ENCODE measurements at regions not wholly inside any gene's neighbourhood (a gene's known extent, or its start where the extent isn't known, plus 50 kb on each side); places are given as distances from the start of the nearest gene placed in this dataset.

GRCh38 chr20:54344832-54345231 is 130.6 kb upstream of the DOK5 start:
- Histone ChIP-seq H3K27me3 (ENCODE audit: low read depth) (no peaks in the 10 kb centered on the region), H3K4me1 (peaks cover 6% of the 10 kb centered on the region), H3K4me3 (no peak overlapping the region), H3K36me3 (no peaks in the 10 kb centered on the region), H3K9me3 (replicated peaks) (no peaks in the 10 kb centered on the region), H3K27ac (replicated peaks) (no peak overlapping the region)
- DNase-seq: no peak
- TF ChIP-seq CTCF (IDR thresholded peaks at IDR 0.05; ENCODE audit: borderline replicate concordance): no peak
- intact Hi-C loops (cut with micrococcal nuclease): no loop called here

- Histone ChIP-seq H3K4me1 (peaks cover 6% of the 10 kb centered on the region), H3K27ac (replicated peaks) (no peak overlapping the region), H3K4me3 (no peak overlapping the region), H3K9me3 (replicated peaks) (no peaks in the 10 kb centered on the region), H3K27me3 (ENCODE audit: low read depth) (no peaks in the 10 kb centered on the region), H3K36me3 (no peaks in the 10 kb centered on the region)
- TF ChIP-seq CTCF (IDR thresholded peaks at IDR 0.05; ENCODE audit: borderline replicate concordance): no peak
- intact Hi-C loops (cut with micrococcal nuclease): no loop called here
- DNase-seq: no peak
These were observed 130.1 kb upstream of the DOK5 start for GRCh38 chr20:54345301-54345724.

GRCh38 chr20:54345821-54346220 is 129.6 kb upstream of the DOK5 start:
- Histone ChIP-seq H3K36me3 (no peaks in the 10 kb centered on the region), H3K4me1 (peaks cover 2% of the 10 kb centered on the region), H3K4me3 (no peak overlapping the region), H3K27me3 (ENCODE audit: low read depth) (no peaks in the 10 kb centered on the region), H3K27ac (replicated peaks) (no peak overlapping the region), H3K9me3 (replicated peaks) (no peaks in the 10 kb centered on the region)
- intact Hi-C loops (cut with micrococcal nuclease): no loop called here
- no peak for TF ChIP-seq CTCF (IDR thresholded peaks at IDR 0.05; ENCODE audit: borderline replicate concordance)
- DNase-seq: no peak

- DNase-seq: no peak
- H3K27ac ChIP-seq (replicated peaks): no peak overlapping the region
- no peak for TF ChIP-seq CTCF (IDR thresholded peaks at IDR 0.05; ENCODE audit: borderline replicate concordance)
- H3K4me3 ChIP-seq: no peak overlapping the region
- no peaks in the 10 kb centered on the region for H3K27me3 ChIP-seq (ENCODE audit: low read depth)
- H3K4me1 ChIP-seq: no peaks in the 10 kb centered on the region
- H3K9me3 ChIP-seq (replicated peaks): no peaks in the 10 kb centered on the region
- H3K36me3 ChIP-seq: no peaks in the 10 kb centered on the region
- intact Hi-C loops (cut with micrococcal nuclease): no loop called here
These were observed 129.1 kb upstream of the DOK5 start for GRCh38 chr20:54346276-54346675.

GRCh38 chr20:54347166-54347833 is 128.1 kb upstream of the DOK5 start:
- no peak for TF ChIP-seq CTCF (IDR thresholded peaks at IDR 0.05; ENCODE audit: borderline replicate concordance)
- no peaks in the 10 kb centered on the region for H3K27me3 ChIP-seq (ENCODE audit: low read depth)
- intact Hi-C loops (cut with micrococcal nuclease): no loop called here
- H3K27ac ChIP-seq (replicated peaks): no peak overlapping the region
- H3K9me3 ChIP-seq (replicated peaks): no peaks in the 10 kb centered on the region
- no peak overlapping the region for H3K4me3 ChIP-seq
- no peak for DNase-seq
- H3K4me1 ChIP-seq: no peaks in the 10 kb centered on the region
- H3K36me3 ChIP-seq: no peaks in the 10 kb centered on the region

Data from left ventricle myocardium inferior (tissue), 1 donor.